Spleen (tissue), 7 donors: ENCODE measurements at regions not wholly inside any gene's neighbourhood (a gene's known extent, or its start where the extent isn't known, plus 50 kb on each side); places are given as distances from the start of the nearest gene placed in this dataset.
"Not testable (repeated sequence)": the region's sequence is repeated elsewhere in the genome, so short reads cannot be mapped to it uniquely, and the experiment has no call there.

Experiments
- CTCF ChIP-seq, 11 experiments: fragments of 200-600 bp in 7 of 11; fragments of 450-650 bp in 4 of 11; sonication (generic) in 4 of 11; IDR thresholded peaks in 8 of 11; conservative IDR thresholded peaks in 3 of 11; 1 replicate in 7 of 11; 2 replicates in 4 of 11; pipeline versions ENCODE4 v1.4.0 to v1.8.0; 2016 to 2021; ENCODE audit warnings: antibody characterized with exemption in 11 of 11, inconsistent platforms in 4 of 11, mild to moderate bottlenecking in 1 of 11
- POLR2A ChIP-seq, 3 donors: fragments of 450-650 bp; IDR thresholded peaks; one replicate each; pipeline ENCODE4 v1.5.1; 2017; ENCODE audit warnings: antibody characterized with exemption in 3 of 3, mild to moderate bottlenecking in 1 of 3
- POLR2AphosphoS5 ChIP-seq, 3 donors: sonication (generic); formaldehyde crosslinking; IDR thresholded peaks; one replicate each; pipeline ENCODE4 v1.5.1; 2017; ENCODE audit warnings: antibody characterized with exemption in 3 of 3
- donor health status: DM: no; HTN: no; CAD: no; lungs with moderate emphysema.
- donor health status: DM: no; HTN: no; CAD: no.
- donor health status: DM: no; HTN: no; CAD: no.

- not testable (repeated sequence) for TF ChIP-seq CTCF (IDR thresholded peaks at IDR 0.05 in 8 of 11, conservative IDR thresholded peaks at IDR 0.05 in 3 of 11); POLR2A (IDR thresholded peaks at IDR 0.05); POLR2AphosphoS5 (IDR thresholded peaks at IDR 0.05)
Observed at GRCh38 chr9:62830829-62831459, 1641.1 kb downstream of the SPATA31A7 start.
